T-helper 2 cell (primary cell): ENCODE measurements at regions not wholly inside any gene's neighbourhood (a gene's known extent, or its start where the extent isn't known, plus 50 kb on each side); places are given as distances from the start of the nearest gene placed in this dataset.
"Not testable (repeated sequence)": the region's sequence is repeated elsewhere in the genome, so short reads cannot be mapped to it uniquely, and the experiment has no call there.

Experiments
- DNase-seq, 5 experiments: peaks; one replicate each; pipeline versions ENCODE4 v3.0.0 to v3.0.0-alpha.2; 2012 to 2022

GRCh38 chr3:135412475-135412874 lies 553.1 kb upstream of the PPP2R3A start:
- DNase-seq: no peak

GRCh38 chr3:135416182-135416581 lies 549.3 kb upstream of the PPP2R3A start:
- no peak for DNase-seq

- no peak for DNase-seq
Measured at GRCh38 chr3:135419155-135419554, 546.4 kb upstream of the PPP2R3A start.

- DNase-seq: no peak
Measured at GRCh38 chr3:135426508-135426907, 539.0 kb upstream of the PPP2R3A start.

GRCh38 chr3:135432402-135432801 lies 533.1 kb upstream of the PPP2R3A start:
- no peak for DNase-seq

GRCh38 chr3:135438889-135439597 lies 526.5 kb upstream of the PPP2R3A start:
- DNase-seq: not testable (repeated sequence)

- not testable (repeated sequence) for DNase-seq
Measured at GRCh38 chr3:135439632-135440031, 525.9 kb upstream of the PPP2R3A start.

- no peak for DNase-seq
Measured at GRCh38 chr3:135440233-135440632, 525.3 kb upstream of the PPP2R3A start.

GRCh38 chr3:135440746-135441145 lies 524.8 kb upstream of the PPP2R3A start:
- no peak for DNase-seq

- no peak for DNase-seq
Measured at GRCh38 chr3:135444058-135444457, 521.5 kb upstream of the PPP2R3A start.

GRCh38 chr3:135447483-135447882 lies 518.0 kb upstream of the PPP2R3A start:
- DNase-seq: no peak

GRCh38 chr3:135448520-135448919 lies 517.0 kb upstream of the PPP2R3A start:
- no peak for DNase-seq

- DNase-seq: no peak
Measured at GRCh38 chr3:135449046-135449445, 516.5 kb upstream of the PPP2R3A start.

- DNase-seq: no peak
Measured at GRCh38 chr3:135451037-135451785, 514.3 kb upstream of the PPP2R3A start.

- DNase-seq: no peak
Measured at GRCh38 chr3:135452881-135453280, 512.6 kb upstream of the PPP2R3A start.

- no peak for DNase-seq
Measured at GRCh38 chr3:135453326-135453725, 512.2 kb upstream of the PPP2R3A start.

GRCh38 chr3:135454890-135455289 lies 510.6 kb upstream of the PPP2R3A start:
- DNase-seq: no peak

- DNase-seq: no peak
Measured at GRCh38 chr3:135456108-135456790, 509.3 kb upstream of the PPP2R3A start.

GRCh38 chr3:135458541-135459322 lies 506.8 kb upstream of the PPP2R3A start:
- DNase-seq: no peak

- DNase-seq: no peak
Measured at GRCh38 chr3:135460273-135460672, 505.3 kb upstream of the PPP2R3A start.

GRCh38 chr3:135471911-135472310 lies 493.6 kb upstream of the PPP2R3A start:
- no peak for DNase-seq

GRCh38 chr3:135473449-135473848 lies 492.1 kb upstream of the PPP2R3A start:
- DNase-seq: no peak

- DNase-seq: no peak
Measured at GRCh38 chr3:135487261-135487660, 478.3 kb upstream of the PPP2R3A start.
